ENCODE measurements at regions not wholly inside any gene's neighbourhood (a gene's known extent, or its start where the extent isn't known, plus 50 kb on each side); places are given as distances from the start of the nearest gene placed in this dataset.

DNA sequence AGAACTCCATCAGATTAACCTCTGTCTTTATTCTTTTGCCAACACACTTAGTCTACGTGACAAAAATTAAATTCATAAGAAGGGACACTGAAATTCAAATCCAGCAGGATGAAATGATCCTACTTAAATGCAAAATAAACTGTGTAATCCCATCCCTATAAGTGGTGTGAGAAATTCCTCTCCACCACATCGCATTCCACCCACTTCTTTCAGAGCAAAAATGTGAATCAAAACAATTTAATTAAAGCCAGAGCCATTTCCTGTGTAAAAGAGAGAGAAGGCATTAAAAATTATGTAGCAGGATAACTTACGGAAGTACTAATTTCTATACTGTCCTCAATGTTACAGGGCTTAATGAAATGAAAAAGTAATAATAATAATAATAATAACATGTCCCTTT is 844.3 kb downstream of the GALC start:
- no peak overlapping the region for H3K4me3 ChIP-seq (ENCODE audit: low read depth, low read length)
- H3K36me3 ChIP-seq (replicated peaks) = no peaks in the 10 kb centered on the region
- TF ChIP-seq, protein P1, sequence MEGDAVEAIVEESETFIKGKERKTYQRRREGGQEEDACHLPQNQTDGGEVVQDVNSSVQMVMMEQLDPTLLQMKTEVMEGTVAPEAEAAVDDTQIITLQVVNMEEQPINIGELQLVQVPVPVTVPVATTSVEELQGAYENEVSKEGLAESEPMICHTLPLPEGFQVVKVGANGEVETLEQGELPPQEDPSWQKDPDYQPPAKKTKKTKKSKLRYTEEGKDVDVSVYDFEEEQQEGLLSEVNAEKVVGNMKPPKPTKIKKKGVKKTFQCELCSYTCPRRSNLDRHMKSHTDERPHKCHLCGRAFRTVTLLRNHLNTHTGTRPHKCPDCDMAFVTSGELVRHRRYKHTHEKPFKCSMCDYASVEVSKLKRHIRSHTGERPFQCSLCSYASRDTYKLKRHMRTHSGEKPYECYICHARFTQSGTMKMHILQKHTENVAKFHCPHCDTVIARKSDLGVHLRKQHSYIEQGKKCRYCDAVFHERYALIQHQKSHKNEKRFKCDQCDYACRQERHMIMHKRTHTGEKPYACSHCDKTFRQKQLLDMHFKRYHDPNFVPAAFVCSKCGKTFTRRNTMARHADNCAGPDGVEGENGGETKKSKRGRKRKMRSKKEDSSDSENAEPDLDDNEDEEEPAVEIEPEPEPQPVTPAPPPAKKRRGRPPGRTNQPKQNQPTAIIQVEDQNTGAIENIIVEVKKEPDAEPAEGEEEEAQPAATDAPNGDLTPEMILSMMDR (IDR thresholded peaks at IDR 0.05; ENCODE audit: low read depth, low read length, missing control alignments) = no peak
- no peaks in the 10 kb centered on the region for H3K27me3 ChIP-seq (replicated peaks)
- H3K27ac ChIP-seq = no peak overlapping the region
- DNase-seq = no peak
- in situ Hi-C loops (cut with HindIII; ENCODE audit: low pct_ligation_motif_present, low sequenced_read_pairs) = no loop called here

DNA sequence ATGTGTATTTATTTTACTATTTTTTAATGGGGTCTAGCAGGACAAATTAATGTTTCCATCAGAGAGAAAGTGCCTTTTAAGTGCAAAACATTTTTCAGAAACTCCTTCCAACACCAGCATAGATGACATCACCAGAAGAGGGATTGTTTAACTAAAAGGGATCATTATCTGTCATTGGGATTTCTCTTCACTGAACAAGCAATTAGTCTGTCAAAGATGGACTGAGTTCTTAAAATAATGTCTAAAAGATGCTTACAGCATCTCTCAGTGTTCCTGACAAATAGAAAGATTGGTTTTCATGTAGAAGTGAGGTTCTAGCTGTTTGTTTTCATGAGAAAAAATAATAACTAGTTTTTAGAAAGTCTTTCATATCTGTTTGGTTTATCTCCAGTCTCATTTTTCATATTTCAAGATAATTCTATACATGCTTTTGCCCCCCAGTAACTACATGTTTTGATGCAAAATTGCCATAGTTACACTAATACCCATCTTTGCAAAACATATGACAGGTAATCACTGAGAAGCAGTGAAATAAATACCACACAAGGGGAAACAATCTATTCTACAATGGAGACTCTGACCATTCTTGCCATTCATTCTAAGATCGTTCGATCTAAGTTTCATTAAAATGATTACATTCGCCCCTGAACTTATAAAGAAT is 850.3 kb downstream of the GALC start:
- no peak for DNase-seq
- no peaks in the 10 kb centered on the region for H3K36me3 ChIP-seq (replicated peaks)
- in situ Hi-C loops (cut with HindIII; ENCODE audit: low pct_ligation_motif_present, low sequenced_read_pairs) = no loop called here
- no peaks in the 10 kb centered on the region for H3K27me3 ChIP-seq (replicated peaks)
- TF ChIP-seq, protein P1 (IDR thresholded peaks at IDR 0.05; ENCODE audit: low read depth, low read length, missing control alignments) = no peak
- no peak overlapping the region for H3K4me3 ChIP-seq (ENCODE audit: low read depth, low read length)
- no peak overlapping the region for H3K27ac ChIP-seq

DNA sequence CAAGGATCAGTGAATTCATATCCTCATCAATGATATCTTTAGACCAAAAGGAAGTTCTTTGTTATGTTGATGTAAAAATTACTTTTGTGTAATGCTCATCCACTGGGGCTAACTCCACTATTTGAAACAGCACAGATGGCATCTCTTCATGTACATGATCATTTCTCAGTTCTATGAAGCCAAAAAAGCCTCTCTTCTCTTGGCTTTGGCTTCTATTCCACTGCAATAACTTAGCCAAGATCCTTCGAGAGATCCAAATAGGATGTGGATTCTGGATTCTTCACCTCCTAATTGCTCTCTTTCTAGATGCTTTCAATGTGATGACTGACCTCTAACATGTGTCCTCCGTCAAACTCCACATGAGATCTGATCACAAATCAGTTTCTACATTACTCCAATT is 851.2 kb downstream of the GALC start:
- Histone ChIP-seq H3K27ac (no peak overlapping the region), H3K27me3 (replicated peaks) (no peaks in the 10 kb centered on the region), H3K36me3 (replicated peaks) (no peaks in the 10 kb centered on the region), H3K4me3 (ENCODE audit: low read depth, low read length) (no peak overlapping the region)
- TF ChIP-seq, protein P1 (IDR thresholded peaks at IDR 0.05; ENCODE audit: low read depth, low read length, missing control alignments) = no peak
- DNase-seq = no peak
- in situ Hi-C loops (cut with HindIII; ENCODE audit: low pct_ligation_motif_present, low sequenced_read_pairs) = no loop called here

DNA sequence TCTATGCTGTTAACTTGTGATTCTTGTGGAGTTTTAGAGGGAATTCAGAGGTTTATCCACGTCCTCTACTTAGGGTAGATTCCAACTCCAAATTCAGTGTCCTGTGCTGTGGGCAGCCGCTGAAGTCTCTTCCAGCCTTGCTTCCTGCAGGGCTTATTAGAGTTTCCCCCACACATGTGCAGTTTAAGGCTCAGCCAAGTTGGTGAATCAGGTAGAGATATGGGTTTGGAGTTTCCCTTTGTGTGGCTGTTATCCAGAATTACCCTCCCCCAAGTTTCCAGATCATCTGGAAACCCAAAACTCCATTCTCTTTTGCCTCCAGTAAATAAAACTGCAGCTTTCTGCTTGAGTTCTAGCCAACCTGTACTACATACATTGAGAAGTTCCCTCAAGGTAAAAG is 853.7 kb downstream of the GALC start:
- H3K27ac ChIP-seq = no peak overlapping the region
- no peak for DNase-seq
- no peak overlapping the region for H3K4me3 ChIP-seq (ENCODE audit: low read depth, low read length)
- H3K36me3 ChIP-seq (replicated peaks) = no peaks in the 10 kb centered on the region
- in situ Hi-C loops (cut with HindIII; ENCODE audit: low pct_ligation_motif_present, low sequenced_read_pairs) = no loop called here
- TF ChIP-seq, protein P1 (IDR thresholded peaks at IDR 0.05; ENCODE audit: low read depth, low read length, missing control alignments) = no peak
- H3K27me3 ChIP-seq (replicated peaks) = no peaks in the 10 kb centered on the region

DNA sequence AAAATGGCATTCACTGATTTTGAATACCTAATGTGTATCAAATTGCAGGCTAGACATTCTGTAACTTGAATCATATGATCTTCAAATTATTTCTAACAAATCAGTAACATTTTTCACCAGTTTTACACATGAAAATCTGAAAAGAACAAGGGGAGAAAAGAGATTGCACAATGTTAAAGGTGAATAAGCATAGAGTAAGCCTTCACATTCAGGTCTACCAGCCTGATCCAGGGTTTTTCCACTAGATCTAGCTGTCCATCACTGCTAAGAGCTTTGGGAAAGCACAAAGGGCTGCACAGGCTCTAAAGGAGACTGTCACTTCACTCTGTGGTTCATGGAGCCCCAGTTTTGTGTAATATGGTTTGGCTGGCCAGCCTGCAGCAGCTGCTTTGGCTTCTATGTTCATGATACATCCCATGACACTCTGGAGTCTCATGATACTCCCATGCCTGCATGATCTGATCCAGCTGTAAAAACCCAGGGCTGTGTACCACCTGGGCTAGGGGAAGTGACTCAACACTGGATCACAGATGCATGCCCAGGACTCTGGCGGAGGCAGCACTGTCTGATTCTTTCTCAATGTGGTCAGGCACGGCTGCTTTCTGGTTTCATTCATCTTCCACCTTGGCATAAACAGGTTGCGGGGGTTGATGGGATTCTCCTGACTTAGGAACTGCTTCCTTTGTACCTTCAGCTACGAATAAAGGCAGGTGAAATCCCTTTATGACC is 859.7 kb downstream of the GALC start:
- Histone ChIP-seq H3K4me3 (ENCODE audit: low read depth, low read length) (no peak overlapping the region), H3K27me3 (replicated peaks) (no peaks in the 10 kb centered on the region), H3K27ac (no peak overlapping the region), H3K36me3 (replicated peaks) (no peaks in the 10 kb centered on the region)
- in situ Hi-C loops (cut with HindIII; ENCODE audit: low pct_ligation_motif_present, low sequenced_read_pairs) = no loop called here
- TF ChIP-seq, protein P1 (IDR thresholded peaks at IDR 0.05; ENCODE audit: low read depth, low read length, missing control alignments) = no peak
- peak; percentile 1 for DNase-seq
